ENCODE measurements at regions not wholly inside any gene's neighbourhood (a gene's known extent, or its start where the extent isn't known, plus 50 kb on each side); places are given as distances from the start of the nearest gene placed in this dataset.

- Histone ChIP-seq H3K9me3 (ENCODE audit: low read length) (peaks cover 21% of the 10 kb centered on the region), H3K9ac (ENCODE audit: low read length) (no peak overlapping the region), H3K4me2 (ENCODE audit: low read depth, low read length, poor library complexity, severe bottlenecking) (no peak overlapping the region), H3K27me3 (ENCODE audit: low read length) (no peaks in the 10 kb centered on the region), H3K4me1 (ENCODE audit: low read length) (no peaks in the 10 kb centered on the region), H3K27ac (ENCODE audit: low read length) (no peak overlapping the region), H3K4me3 (ENCODE audit: low read length) (no peak overlapping the region), H3K79me2 (ENCODE audit: low read length) (no peaks in the 10 kb centered on the region), H3K9me2 (replicated peaks; ENCODE audit: insufficient read depth, low read length) (no peaks in the 10 kb centered on the region; the same call in 1 of the 2 replicates), H2AFZ (ENCODE audit: low read length) (no peak overlapping the region), H3K36me3 (ENCODE audit: insufficient read depth, low read length) (no peaks in the 10 kb centered on the region), H4K20me1 (ENCODE audit: insufficient read depth, low read depth, low read length) (no peaks in the 10 kb centered on the region)
- no peak for DNase-seq
Observed at GRCh38 chr5:3230254-3230653, 365.4 kb upstream of the IRX1 start.

- H3K9ac ChIP-seq (ENCODE audit: low read length), result no peak overlapping the region
- no peak overlapping the region for H3K4me2 ChIP-seq (ENCODE audit: low read depth, low read length, poor library complexity, severe bottlenecking)
- no peaks in the 10 kb centered on the region; the same call in 1 of the 2 replicates for H3K9me2 ChIP-seq (replicated peaks; ENCODE audit: insufficient read depth, low read length)
- no peaks in the 10 kb centered on the region for H3K27me3 ChIP-seq (ENCODE audit: low read length)
- H3K79me2 ChIP-seq (ENCODE audit: low read length), result no peaks in the 10 kb centered on the region
- H3K9me3 ChIP-seq (ENCODE audit: low read length), result peaks cover 12% of the 10 kb centered on the region
- H2AFZ ChIP-seq (ENCODE audit: low read length), result no peak overlapping the region
- H3K4me3 ChIP-seq (ENCODE audit: low read length), result no peak overlapping the region
- no peak overlapping the region for H3K27ac ChIP-seq (ENCODE audit: low read length)
- no peaks in the 10 kb centered on the region for H4K20me1 ChIP-seq (ENCODE audit: insufficient read depth, low read depth, low read length)
- no peaks in the 10 kb centered on the region for H3K4me1 ChIP-seq (ENCODE audit: low read length)
- DNase-seq, result no peak
- H3K36me3 ChIP-seq (ENCODE audit: insufficient read depth, low read length), result no peaks in the 10 kb centered on the region
Observed at GRCh38 chr5:3226196-3226920, 369.3 kb upstream of the IRX1 start.

- Histone ChIP-seq H3K4me2 (ENCODE audit: low read depth, low read length, poor library complexity, severe bottlenecking) (no peak overlapping the region), H3K9me3 (ENCODE audit: low read length) (peaks cover 12% of the 10 kb centered on the region), H3K27me3 (ENCODE audit: low read length) (no peaks in the 10 kb centered on the region), H3K4me1 (ENCODE audit: low read length) (no peaks in the 10 kb centered on the region), H4K20me1 (ENCODE audit: insufficient read depth, low read depth, low read length) (no peaks in the 10 kb centered on the region), H3K79me2 (ENCODE audit: low read length) (no peaks in the 10 kb centered on the region), H3K27ac (ENCODE audit: low read length) (no peak overlapping the region), H3K9ac (ENCODE audit: low read length) (no peak overlapping the region), H3K4me3 (ENCODE audit: low read length) (no peak overlapping the region), H3K36me3 (ENCODE audit: insufficient read depth, low read length) (no peaks in the 10 kb centered on the region), H3K9me2 (replicated peaks; ENCODE audit: insufficient read depth, low read length) (no peaks in the 10 kb centered on the region; the same call in 1 of the 2 replicates), H2AFZ (ENCODE audit: low read length) (no peak overlapping the region)
- no peak for DNase-seq
Observed at GRCh38 chr5:3225201-3225960, 370.3 kb upstream of the IRX1 start.

- Histone ChIP-seq H3K9ac (ENCODE audit: low read length) (no peak overlapping the region), H3K27me3 (ENCODE audit: low read length) (no peaks in the 10 kb centered on the region), H4K20me1 (ENCODE audit: insufficient read depth, low read depth, low read length) (no peaks in the 10 kb centered on the region), H3K36me3 (ENCODE audit: insufficient read depth, low read length) (no peaks in the 10 kb centered on the region), H2AFZ (ENCODE audit: low read length) (no peak overlapping the region), H3K9me3 (ENCODE audit: low read length) (peaks cover 10% of the 10 kb centered on the region), H3K4me2 (ENCODE audit: low read depth, low read length, poor library complexity, severe bottlenecking) (no peak overlapping the region), H3K9me2 (replicated peaks; ENCODE audit: insufficient read depth, low read length) (no peaks in the 10 kb centered on the region), H3K4me3 (ENCODE audit: low read length) (no peak overlapping the region), H3K79me2 (ENCODE audit: low read length) (no peaks in the 10 kb centered on the region), H3K4me1 (ENCODE audit: low read length) (no peaks in the 10 kb centered on the region), H3K27ac (ENCODE audit: low read length) (no peak overlapping the region)
- DNase-seq, result no peak
Observed at GRCh38 chr5:3222924-3223323, 372.7 kb upstream of the IRX1 start.

- Histone ChIP-seq H4K20me1 (ENCODE audit: insufficient read depth, low read depth, low read length) (no peaks in the 10 kb centered on the region), H3K9me3 (ENCODE audit: low read length) (peaks cover 5% of the 10 kb centered on the region), H3K9me2 (replicated peaks; ENCODE audit: insufficient read depth, low read length) (no peaks in the 10 kb centered on the region), H3K27ac (ENCODE audit: low read length) (no peak overlapping the region), H3K4me3 (ENCODE audit: low read length) (no peak overlapping the region), H2AFZ (ENCODE audit: low read length) (no peak overlapping the region), H3K9ac (ENCODE audit: low read length) (no peak overlapping the region), H3K79me2 (ENCODE audit: low read length) (no peaks in the 10 kb centered on the region), H3K36me3 (ENCODE audit: insufficient read depth, low read length) (no peaks in the 10 kb centered on the region), H3K4me2 (ENCODE audit: low read depth, low read length, poor library complexity, severe bottlenecking) (no peak overlapping the region), H3K27me3 (ENCODE audit: low read length) (no peaks in the 10 kb centered on the region), H3K4me1 (ENCODE audit: low read length) (no peaks in the 10 kb centered on the region)
- no peak for DNase-seq
Observed at GRCh38 chr5:3221432-3221831, 374.2 kb upstream of the IRX1 start.

GRCh38 chr5:3220638-3221288 is 374.9 kb upstream of the IRX1 start:
- Histone ChIP-seq H3K36me3 (ENCODE audit: insufficient read depth, low read length) (no peaks in the 10 kb centered on the region), H2AFZ (ENCODE audit: low read length) (no peak overlapping the region), H3K9me3 (ENCODE audit: low read length) (peaks cover 2% of the 10 kb centered on the region; the same call in 1 of the 2 replicates), H3K9me2 (replicated peaks; ENCODE audit: insufficient read depth, low read length) (no peaks in the 10 kb centered on the region), H3K79me2 (ENCODE audit: low read length) (no peaks in the 10 kb centered on the region), H3K4me2 (ENCODE audit: low read depth, low read length, poor library complexity, severe bottlenecking) (no peak overlapping the region), H3K4me1 (ENCODE audit: low read length) (no peaks in the 10 kb centered on the region), H3K4me3 (ENCODE audit: low read length) (no peak overlapping the region), H3K27me3 (ENCODE audit: low read length) (no peaks in the 10 kb centered on the region), H3K27ac (ENCODE audit: low read length) (no peak overlapping the region), H3K9ac (ENCODE audit: low read length) (no peak overlapping the region), H4K20me1 (ENCODE audit: insufficient read depth, low read depth, low read length) (no peaks in the 10 kb centered on the region)
- DNase-seq, result no peak

- no peak overlapping the region for H3K4me3 ChIP-seq (ENCODE audit: low read length)
- H3K27me3 ChIP-seq (ENCODE audit: low read length), result no peaks in the 10 kb centered on the region
- H3K9ac ChIP-seq (ENCODE audit: low read length), result no peak overlapping the region
- H3K79me2 ChIP-seq (ENCODE audit: low read length), result no peaks in the 10 kb centered on the region
- no peak for DNase-seq
- no peak overlapping the region for H3K4me2 ChIP-seq (ENCODE audit: low read depth, low read length, poor library complexity, severe bottlenecking)
- H3K9me3 ChIP-seq (ENCODE audit: low read length), result peaks cover 3% of the 10 kb centered on the region; the same call in 1 of the 2 replicates
- no peaks in the 10 kb centered on the region for H3K36me3 ChIP-seq (ENCODE audit: insufficient read depth, low read length)
- no peak overlapping the region for H3K27ac ChIP-seq (ENCODE audit: low read length)
- H4K20me1 ChIP-seq (ENCODE audit: insufficient read depth, low read depth, low read length), result no peaks in the 10 kb centered on the region
- H3K4me1 ChIP-seq (ENCODE audit: low read length), result no peaks in the 10 kb centered on the region
- H3K9me2 ChIP-seq (replicated peaks; ENCODE audit: insufficient read depth, low read length), result no peaks in the 10 kb centered on the region
- no peak overlapping the region for H2AFZ ChIP-seq (ENCODE audit: low read length)
Observed at GRCh38 chr5:3220201-3220600, 375.4 kb upstream of the IRX1 start.

GRCh38 chr5:3218916-3219650 is 376.5 kb upstream of the IRX1 start:
- Histone ChIP-seq H3K4me2 (ENCODE audit: low read depth, low read length, poor library complexity, severe bottlenecking) (no peak overlapping the region), H3K4me3 (ENCODE audit: low read length) (no peak overlapping the region), H3K9ac (ENCODE audit: low read length) (no peak overlapping the region), H3K9me3 (ENCODE audit: low read length) (peaks cover 8% of the 10 kb centered on the region), H3K79me2 (ENCODE audit: low read length) (no peaks in the 10 kb centered on the region), H3K9me2 (replicated peaks; ENCODE audit: insufficient read depth, low read length) (no peaks in the 10 kb centered on the region), H3K27ac (ENCODE audit: low read length) (no peak overlapping the region), H4K20me1 (ENCODE audit: insufficient read depth, low read depth, low read length) (no peaks in the 10 kb centered on the region), H3K27me3 (ENCODE audit: low read length) (no peaks in the 10 kb centered on the region), H3K4me1 (ENCODE audit: low read length) (no peaks in the 10 kb centered on the region), H2AFZ (ENCODE audit: low read length) (no peak overlapping the region), H3K36me3 (ENCODE audit: insufficient read depth, low read length) (no peaks in the 10 kb centered on the region)
- DNase-seq, result no peak

Measured in Karpas-422 (cell line).